ENCODE measurements at regions not wholly inside any gene's neighbourhood (a gene's known extent, or its start where the extent isn't known, plus 50 kb on each side); places are given as distances from the start of the nearest gene placed in this dataset.

DNA sequence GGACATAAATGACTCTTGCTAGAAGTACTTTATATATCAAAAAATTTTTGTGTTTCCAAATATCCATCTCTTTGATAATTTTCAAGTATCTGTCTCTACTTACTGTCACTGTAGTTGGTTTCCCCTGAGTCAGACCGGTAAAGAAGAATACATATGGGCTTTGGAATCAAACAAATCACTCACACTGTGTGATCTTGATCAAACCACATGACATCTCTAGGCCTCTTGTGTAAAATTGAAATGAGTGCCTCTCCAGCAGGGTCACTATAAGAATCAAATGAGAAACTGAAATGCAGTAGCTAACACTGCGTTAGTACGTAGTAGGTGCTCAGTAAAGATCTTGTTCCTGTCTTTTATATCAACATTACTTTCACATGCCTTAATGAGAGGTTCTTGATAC lies 314.6 kb upstream of the STT3B start:
- DNase-seq (ENCODE audit: low read depth in 4 of 4, low spot score in 1 of 4): no peak

DNA sequence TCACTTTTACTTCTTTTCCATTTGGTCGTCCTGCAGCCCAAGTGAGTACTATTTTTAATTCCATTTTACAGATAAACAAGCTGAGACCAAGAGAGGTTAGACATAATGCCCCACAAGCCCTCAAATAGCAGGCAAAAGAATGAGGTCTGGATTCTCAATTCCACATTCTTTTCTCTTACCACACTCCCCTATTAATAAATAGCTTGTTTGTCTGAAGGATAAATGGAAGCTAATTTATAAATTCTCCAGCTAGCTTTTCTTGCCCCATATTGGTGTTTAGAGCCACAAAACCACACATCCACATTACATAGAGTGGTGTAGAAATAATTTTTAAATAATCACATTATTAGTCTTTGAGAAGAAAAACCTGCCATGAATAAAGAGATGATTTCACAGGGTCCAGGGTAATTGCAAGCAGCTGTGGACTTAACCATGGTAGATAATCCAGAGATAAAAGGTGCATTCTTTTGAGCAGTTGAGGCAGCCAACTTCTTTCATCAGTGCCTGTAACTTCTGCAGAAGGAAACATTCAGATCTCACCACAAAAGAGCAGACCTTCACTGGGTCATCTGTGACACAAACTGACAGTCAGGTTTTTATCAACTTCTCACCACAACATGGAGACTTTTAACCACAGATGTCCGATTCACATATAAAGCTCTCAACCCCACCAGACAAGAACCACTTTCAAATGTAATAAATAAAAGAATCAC lies 313.4 kb upstream of the STT3B start:
- no peak for DNase-seq (ENCODE audit: low read depth in 4 of 4, low spot score in 1 of 4)

DNA sequence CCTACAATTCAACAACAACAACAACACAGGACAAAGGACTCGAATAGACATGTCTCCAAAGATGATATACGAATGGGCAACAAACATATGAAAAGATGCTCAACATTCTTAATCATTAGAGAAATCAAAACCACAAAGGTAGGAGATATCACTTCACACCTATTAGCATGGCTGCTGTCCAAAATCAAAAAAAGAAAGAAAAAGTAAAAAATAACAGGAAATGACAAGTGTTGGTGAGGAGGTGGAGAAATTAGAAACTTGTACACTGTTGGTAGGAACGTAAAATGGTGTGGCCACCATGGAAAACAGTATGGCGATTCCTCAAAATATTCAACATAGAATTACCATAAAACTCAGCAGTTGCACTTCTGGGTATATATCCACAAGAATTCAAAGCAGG lies 312.3 kb upstream of the STT3B start:
- no peak for DNase-seq (ENCODE audit: low read depth in 4 of 4, low spot score in 1 of 4)

DNA sequence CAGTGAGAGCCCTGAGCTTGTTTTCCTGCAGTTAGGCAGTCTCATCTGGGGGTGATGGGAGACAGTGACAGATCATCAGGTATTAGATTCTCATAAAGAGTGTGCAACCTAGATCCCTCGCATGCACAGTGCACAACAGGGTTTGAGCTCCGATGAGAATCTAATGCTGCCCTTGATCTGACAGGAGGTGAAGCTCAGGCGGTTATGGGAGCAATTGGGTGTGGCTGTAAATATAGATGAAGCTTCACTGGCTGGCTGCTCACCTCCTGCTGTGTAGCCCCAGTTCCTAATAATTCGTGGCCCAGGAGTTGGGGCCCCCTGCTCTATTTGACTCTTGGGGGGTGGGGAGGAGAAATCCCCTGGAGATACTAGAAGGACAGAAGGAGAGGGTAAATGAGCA lies 309.4 kb upstream of the STT3B start:
- no peak for DNase-seq (ENCODE audit: low read depth in 4 of 4, low spot score in 1 of 4)

DNA sequence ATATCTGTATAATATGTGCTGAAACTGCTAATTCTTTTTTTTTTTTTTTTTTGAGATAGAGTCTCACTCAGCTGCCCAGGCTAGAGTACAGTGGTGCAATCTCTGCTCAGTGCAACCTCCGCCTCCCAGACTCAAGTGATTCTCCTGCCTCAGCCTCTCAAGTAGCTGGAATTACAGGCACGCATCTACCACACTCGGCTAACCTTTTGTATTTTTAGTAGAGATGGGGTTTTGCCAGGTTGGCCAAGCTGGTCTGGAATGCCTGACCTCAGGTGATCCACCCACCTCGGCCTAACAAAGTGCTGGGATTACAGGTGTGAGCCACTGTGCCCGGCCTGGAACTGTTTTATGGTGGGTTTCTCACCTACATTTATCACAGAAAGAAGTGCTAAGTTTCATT lies 307.8 kb upstream of the STT3B start:
- no peak for DNase-seq (ENCODE audit: low read depth in 4 of 4, low spot score in 1 of 4)

DNA sequence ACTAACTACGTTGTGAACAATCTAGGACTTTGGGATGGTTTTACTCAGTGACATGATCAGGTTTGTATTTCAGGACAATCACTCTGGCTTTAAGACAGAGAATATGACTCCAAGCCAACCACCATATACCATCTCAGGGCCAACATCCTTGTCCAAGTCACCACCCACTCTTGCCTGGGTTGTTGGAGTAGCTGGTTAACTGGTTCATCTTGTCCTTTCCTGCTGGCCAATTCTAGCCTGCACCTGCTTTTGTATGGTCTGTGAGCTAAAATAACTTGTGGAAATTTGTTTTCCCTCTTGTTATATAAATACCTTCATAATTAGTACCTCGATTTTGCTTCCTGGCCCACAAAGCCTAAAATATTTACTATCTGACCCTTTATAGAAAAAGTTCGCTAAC lies 306.8 kb upstream of the STT3B start:
- no peak for DNase-seq (ENCODE audit: low read depth in 4 of 4, low spot score in 1 of 4)

DNA sequence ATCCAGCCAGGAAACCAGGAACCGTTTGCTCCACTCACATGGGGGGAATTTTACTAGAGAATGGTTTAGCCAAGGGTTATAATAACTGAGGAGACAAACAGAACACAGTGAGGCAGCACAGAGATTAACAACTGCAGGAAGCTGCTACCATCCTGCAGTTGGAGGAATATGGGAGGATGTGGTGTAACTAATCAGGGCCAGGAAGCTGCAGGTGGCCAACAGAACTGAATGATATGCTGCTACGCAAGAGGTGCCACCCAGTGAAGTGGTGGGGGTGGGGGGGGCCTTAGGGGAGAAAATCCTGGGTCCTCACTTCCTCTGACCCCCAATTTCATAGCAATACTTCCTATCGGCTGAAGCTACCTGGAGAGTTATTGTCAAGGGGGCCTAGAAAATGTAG lies 306.4 kb upstream of the STT3B start:
- DNase-seq (ENCODE audit: low read depth in 4 of 4, low spot score in 1 of 4): no peak

DNA sequence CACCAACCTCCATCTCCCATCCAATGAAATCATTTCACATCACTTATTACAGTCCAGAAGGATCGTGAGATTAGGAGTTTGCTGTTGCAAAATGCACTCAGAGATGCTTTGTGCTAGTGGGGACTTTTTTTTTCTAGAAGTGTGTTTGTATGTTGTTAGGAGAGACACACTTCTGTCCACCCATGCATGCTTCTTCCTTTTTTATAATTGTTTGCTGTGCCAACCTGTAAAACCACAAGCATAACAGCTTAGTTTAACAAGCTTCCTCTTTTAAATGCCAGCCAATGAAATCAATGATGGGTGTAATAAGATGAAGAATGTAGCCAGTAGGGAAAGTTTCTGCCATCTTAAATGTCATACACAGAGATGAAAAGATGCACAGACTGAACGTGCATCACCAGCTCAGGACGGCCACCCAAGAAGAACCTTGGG lies 305.6 kb upstream of the STT3B start:
- no peak for DNase-seq (ENCODE audit: low read depth in 4 of 4, low spot score in 1 of 4)

DNA sequence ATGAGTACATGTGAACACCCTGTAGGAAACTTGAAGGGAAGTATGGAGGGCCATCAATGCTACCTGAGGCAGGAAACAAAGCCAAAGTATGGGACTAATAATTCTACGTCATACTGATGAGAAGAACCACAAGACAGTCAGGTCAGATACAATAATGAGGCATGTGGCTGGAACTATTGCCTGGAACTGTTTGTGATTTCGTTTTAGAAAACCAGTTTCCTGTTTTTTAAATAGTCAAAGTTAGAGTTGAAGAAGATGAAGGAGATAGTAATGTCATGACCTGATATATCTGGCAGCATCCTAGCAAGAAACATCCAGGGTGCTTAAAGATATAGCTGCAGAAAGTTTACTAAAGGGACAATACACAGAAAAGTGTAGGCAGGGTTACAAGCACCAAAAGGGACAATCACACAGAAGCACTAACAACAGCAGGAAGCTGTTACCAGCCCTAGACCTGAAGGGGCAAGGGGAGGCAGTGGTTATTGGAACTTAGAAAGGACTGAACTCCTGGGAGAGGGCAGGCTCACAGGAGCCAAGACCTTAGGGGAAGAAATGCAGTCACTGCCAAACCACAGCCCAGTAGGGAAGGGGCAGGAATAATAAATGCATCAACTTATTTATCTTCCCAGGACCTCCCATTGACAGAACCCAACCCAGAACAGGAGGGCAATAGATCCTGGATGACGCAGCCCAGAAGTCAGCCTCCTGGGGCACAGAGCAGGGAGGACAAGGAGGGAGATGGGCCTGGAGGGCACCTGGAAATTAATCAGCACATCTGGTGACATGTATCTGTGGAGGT lies 302.1 kb upstream of the STT3B start:
- no peak for DNase-seq (ENCODE audit: low read depth in 4 of 4, low spot score in 1 of 4)

DNA sequence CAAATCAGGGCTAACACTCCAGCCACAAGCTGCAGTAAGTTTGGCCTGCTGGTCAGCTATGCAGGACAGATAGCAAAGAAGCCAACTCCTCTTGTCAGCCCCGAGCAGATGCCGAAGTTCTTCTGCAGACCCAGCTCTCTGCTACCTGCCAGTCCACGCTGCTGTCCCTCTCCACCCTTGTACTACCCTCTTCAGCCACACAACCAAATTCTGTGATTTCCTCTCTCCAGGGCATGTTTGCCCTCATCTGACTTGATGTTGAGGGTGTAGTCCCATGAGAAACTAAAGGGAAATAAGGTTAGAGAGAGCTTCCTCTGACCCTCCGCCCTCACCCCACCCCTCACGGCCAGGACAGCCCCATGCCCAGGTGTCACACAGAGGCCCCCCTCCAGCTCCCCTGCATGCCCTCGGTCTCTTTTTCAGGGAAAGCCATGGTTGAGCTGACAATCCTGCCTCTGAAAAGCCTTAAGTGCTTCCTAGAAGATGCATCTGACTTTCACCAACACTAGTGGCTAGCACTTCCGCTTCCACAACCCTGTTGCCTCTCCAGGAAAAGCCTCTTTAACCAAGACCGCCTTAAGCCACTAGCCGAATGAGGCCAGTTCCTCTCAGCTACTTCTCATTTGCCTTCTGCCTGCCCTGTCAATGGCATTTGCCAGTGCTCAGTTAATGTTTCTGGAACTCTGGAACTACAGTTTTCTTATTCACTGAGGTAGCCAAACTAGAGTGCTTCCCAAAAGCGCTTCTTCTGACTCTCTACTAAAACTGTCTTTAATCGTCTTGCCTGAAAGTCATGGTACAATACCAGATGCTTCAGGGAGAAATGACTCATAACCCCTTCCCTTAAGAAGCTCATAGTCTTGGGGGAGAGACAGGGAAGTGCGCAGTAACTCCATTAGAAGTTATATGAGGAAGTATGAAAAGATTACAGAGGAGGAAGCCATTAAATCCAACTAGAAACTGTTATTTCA lies 300.4 kb upstream of the STT3B start:
- DNase-seq (ENCODE audit: low read depth in 4 of 4, low spot score in 1 of 4): no peak

DNA sequence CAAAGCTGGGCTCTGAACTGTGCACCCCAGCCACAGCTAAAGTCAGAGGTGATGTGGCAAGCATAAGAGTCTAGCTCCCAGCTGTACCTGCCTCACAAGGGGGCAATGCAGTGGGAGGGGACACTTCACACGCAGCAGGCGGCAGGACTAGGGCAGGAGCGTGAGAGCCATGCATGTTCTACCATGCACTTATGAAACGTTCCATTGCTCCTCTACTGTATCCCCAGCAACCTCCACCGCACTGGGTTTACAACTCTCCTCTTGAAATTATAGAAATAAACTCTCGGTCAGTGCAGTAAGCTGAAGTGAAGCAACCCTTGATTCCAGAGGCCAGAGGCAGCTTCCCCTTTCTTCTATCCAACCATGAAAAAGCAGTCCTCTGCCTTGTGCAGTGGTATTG lies 298.6 kb upstream of the STT3B start:
- DNase-seq (ENCODE audit: low read depth in 4 of 4, low spot score in 1 of 4): no peak

DNA sequence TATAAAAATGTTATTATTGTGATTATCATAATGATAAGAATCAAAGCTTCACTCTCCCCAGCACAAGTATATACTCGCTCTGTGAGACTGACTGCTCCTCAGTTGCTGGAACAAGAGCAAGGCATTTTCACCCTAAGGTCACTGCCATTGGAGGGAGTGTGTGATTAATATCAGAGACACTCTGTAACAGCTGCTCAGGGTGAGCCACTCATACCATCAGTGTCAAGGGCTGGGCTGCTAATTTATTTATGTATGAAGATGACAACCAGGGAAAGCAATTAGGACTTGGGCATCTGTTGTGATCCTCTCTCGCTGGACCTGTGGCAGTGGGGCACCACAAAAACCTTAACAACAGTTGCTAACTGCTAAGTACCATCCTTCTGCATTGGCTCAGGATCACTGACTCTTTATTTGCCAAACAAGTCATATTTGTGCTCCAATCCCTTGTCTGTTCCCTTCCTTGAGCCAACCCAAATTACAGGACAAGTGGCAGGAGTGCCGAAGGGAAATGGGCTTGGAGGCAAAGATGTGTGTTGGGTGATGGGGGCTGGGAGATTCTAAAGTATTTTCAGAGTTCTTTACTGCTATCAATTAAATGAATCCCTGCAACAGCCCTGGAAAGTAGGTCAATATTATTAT lies 297.5 kb upstream of the STT3B start:
- no peak for DNase-seq (ENCODE audit: low read depth in 4 of 4, low spot score in 1 of 4)

DNA sequence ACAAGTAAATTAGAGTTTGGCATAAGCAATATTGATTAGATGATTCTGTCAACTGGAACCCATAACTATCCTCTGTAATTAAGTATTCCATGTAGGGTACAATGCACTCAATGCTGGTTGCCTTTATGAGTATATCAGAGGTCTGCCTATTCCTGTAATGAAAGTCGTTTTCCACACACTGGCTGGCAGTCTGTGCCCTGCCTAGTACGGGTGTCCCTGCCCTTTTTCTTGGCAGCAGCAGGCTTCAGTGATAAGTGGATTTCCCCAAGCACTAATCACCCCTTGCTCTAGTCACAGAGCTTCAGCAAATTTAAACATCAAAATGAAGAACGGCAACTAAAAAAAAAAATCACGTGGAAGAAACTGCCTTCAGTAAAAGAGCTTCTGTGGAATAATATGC lies 294.8 kb upstream of the STT3B start:
- no peak for DNase-seq (ENCODE audit: low read depth in 4 of 4, low spot score in 1 of 4)

DNA sequence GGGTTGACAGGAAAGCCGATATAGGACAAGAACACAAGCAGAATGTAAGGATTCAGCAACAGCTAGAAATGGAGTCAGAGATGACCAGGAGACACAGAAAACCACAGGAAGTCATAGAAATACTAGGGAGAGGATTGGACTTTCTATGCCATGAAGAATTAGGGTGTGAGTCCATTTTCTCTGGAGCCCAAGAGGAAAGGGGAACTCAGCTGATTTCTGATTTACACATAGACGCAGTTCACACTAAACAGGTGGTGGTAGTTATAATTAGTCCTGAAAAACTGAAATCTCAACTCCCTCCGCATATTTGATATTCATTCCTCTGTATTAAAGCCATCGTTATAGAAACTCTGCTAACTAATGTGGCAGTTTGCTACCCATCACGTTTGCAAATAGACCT lies 292.7 kb upstream of the STT3B start:
- no peak for DNase-seq (ENCODE audit: low read depth in 4 of 4, low spot score in 1 of 4)

DNA sequence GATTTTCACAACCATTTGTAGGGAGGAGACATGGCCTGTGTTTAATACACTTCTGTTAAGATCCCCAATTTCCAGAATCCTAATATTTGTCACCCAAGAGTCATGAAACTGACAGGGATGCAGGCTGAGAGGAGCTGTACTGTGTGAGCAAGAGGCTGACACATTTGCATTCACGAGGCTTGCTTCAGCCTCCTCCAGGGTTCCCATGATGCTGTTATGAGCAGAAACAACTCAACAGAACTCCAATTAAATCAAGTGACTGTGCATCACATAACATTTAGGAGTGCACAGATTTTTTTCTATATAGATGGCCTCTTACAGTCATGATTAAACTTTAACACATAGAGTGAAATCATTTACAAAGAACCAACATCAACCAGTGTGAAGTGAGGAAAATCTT lies 292.3 kb upstream of the STT3B start:
- DNase-seq (ENCODE audit: low read depth in 4 of 4, low spot score in 1 of 4): no peak

DNA sequence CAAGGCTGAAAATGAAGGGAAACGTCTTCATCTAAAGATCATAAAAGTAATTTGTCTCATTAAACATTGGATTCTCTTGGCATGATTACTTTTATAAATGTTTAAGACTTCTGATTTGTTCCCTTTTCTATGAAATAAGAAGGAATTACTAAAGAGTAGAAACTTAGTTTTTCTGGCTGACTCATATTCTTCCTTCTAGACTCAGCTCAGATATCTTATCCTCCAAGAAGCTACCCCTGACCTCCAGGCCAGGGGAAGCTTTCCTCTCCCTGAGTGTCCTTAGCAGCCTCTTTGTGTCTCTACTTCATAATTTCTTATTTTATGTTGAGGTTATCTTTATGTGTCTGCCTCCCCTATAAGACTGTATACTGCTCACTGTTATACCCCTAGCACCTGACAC lies 291.9 kb upstream of the STT3B start:
- DNase-seq (ENCODE audit: low read depth in 4 of 4, low spot score in 1 of 4): no peak

DNA sequence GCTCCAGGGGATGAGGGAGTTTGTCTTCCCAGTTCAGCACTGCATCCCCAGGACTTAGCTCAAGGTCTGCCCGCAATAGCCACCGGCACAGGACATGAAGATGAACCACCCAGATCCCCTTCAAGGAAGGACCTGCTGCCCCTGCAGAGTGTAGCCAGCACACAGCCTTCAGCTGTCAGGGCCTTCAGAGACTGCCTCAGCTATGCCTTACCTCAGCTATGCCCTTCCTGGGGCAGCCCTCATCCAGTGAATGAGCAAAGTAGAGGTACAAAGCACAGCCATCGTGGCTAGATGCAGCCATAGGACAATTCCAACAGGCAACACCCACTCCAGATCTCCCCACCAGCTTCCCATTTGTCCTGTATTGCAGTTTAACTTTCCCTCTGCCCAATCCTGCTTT lies 291.2 kb upstream of the STT3B start:
- no peak for DNase-seq (ENCODE audit: low read depth in 4 of 4, low spot score in 1 of 4)

DNA sequence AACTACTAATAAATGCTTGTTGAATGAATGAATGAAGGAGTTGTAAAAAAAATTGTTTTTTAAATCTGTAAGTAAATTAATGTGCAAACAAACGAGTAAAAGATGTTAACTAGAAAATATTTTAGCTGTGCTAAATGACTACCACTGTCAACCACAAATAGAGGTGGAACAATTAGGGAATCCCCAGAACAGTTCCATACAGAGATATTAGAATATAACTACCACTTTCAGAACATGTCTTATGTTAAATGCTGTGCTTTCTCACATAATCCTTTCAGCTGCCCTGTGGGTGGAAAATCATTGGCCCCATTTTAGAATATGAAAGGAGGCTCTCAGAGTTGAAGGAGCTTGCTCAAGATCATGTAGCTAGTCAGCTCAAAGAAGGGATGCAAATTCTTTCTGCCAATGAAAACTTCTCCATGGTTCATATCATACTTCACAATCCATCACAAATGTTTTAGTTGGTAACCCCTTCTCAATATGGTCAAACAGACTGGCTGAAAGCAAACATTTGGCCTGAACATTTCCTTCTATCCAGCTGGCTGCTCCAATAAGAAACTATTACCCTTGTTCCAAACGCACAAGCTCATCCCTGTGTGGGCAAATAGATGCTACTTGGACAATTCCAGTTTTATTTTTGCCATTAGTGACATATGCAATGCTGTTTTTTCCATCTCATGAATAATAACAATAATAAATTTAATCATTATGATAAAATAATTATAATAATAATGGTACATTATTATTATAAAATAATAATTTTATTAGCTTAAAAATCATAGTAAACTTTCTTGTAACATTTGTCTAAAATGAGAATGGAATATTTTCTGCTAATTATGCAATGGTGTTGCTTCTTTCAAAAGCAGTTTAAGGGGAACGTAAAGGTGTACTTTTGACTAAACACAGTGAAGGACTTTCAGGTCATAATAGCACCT lies 290.4 kb upstream of the STT3B start:
- DNase-seq (ENCODE audit: low read depth in 4 of 4, low spot score in 1 of 4): no peak

DNA sequence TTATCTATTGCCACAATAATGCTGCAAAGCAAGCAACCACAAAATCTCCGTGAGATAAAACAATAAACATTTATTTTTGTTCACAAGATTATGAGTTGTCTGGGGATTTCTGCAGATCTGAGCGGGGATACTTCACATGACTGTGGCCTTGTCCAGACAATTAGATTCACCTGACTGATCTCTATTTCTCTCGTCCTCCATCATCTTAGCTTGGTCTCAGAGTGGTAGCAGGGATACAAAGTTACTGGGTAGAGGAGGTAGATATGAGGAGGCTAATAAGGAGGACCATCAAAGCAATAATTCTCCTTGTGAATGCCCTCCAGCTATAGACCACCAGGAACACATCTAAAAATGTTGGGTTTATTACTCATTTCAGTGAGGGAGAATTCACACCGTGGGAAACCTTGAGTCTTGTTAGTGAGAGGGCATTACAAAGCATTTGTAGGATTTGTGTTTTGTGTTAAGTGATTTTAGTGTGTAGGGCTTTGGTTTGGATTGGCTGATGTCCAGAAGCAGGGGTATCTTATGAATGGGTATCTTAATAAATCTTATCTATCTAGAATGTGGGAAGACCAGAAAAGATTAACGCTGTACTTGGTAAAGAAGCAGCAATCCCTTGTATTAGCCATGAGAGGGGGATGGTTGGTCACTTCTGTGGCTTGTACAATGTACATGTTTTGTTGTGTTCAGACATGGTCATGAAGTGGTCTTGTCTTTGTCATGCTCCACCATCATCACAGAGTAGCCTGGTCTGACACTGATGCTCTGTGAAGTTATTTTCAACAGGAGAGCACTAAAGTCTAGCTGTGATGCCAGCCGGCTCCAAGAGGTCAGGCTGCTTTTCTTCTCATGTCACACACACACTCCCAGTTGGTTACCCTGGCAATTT lies 287.6 kb upstream of the STT3B start:
- DNase-seq (ENCODE audit: low read depth in 4 of 4, low spot score in 1 of 4): no peak

Measured in stimulated activated CD4-positive, alpha-beta T cell treated with anti-CD3 and anti-CD28 coated beads, Interleukin-1b, Interleukin-23, amount 100 ng/mL, for 24 hours (primary cell).